ENCODE measurements at regions not wholly inside any gene's neighbourhood (a gene's known extent, or its start where the extent isn't known, plus 50 kb on each side); places are given as distances from the start of the nearest gene placed in this dataset.

DNA sequence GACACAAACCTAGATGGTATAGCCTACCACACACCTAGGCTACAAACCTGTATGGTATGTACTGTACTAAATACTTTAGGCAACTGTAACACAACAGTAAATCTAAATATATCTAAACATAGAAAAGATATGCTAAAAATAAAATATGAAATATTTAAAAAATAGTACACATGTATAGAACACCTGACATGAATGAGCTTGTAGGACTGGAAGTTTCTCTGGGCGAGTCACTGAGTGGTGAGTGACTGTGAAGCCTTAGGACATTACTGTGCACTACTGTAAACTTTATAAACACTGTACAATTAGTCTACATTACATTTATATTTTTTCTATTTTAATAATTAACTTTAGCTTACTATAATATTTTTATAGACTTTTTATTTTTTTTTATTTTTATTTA is 1301.3 kb downstream of the FAM181B start:
- TF ChIP-seq CTCF (IDR thresholded peaks at IDR 0.05): no peak
- TF ChIP-seq EZH2phosphoT487 (IDR thresholded peaks at IDR 0.05): no peak
- no peak for TF ChIP-seq EZH2 (IDR thresholded peaks at IDR 0.05)

Data from neural progenitor cell (in vitro differentiated cells).